Testis (tissue), 2 donors: ENCODE measurements at regions not wholly inside any gene's neighbourhood (a gene's known extent, or its start where the extent isn't known, plus 50 kb on each side); places are given as distances from the start of the nearest gene placed in this dataset.

Experiments
- DNase-seq: peaks from one replicate; pipeline ENCODE4 v3.0.0-alpha.2; 2019
- H3K27ac ChIP-seq, 2 donors: fragments of 200-600 bp; sonication (generic); one replicate each; pipeline ENCODE4 v1.5.1; 2019
- H3K27me3 ChIP-seq: fragments of 200-600 bp; sonication (generic); one replicate; pipeline ENCODE4 v1.5.1; 2019
- H3K36me3 ChIP-seq: fragments of 200-600 bp; sonication (generic); one replicate; pipeline ENCODE4 v1.5.1; 2017; ENCODE audit warnings: low read depth; ENCODE audit errors: missing control alignments
- H3K4me1 ChIP-seq: fragments of 200-600 bp; sonication (generic); one replicate; pipeline ENCODE4 v1.5.1; 2019
- H3K4me3 ChIP-seq, 2 donors: fragments of 200-600 bp; sonication (generic); one replicate each; pipeline ENCODE4 v1.5.1; 2017 to 2019
- H3K9me3 ChIP-seq: fragments of 200-600 bp; sonication (generic); one replicate; pipeline ENCODE4 v1.5.1; 2017
- CTCF ChIP-seq, 3 experiments: fragments of 450-650 bp in 2 of 3; fragments of 200-600 bp in 1 of 3; sonication (generic) in 1 of 3; IDR thresholded peaks; one replicate each; pipeline ENCODE4 v1.5.1; 2016 to 2019; ENCODE audit warnings: antibody characterized with exemption in 3 of 3, mild to moderate bottlenecking in 2 of 3, moderate library complexity in 1 of 3
- POLR2A ChIP-seq: fragments of 450-650 bp; IDR thresholded peaks from one replicate; pipeline ENCODE4 v1.6.1; 2017; ENCODE audit warnings: antibody characterized with exemption, mild to moderate bottlenecking, moderate library complexity
- WGBS, 2 donors: methylation state at CpG; one replicate each; pipeline ENCODE4 v1.1.5; 2018; 5-methylcytosine and 5-hydroxymethylcytosine counted together
- intact Hi-C: fragments of 100-400 bp; cut with DNase I; formaldehyde crosslinking; loops from one replicate; pipeline ENCODE4 v1.15.1; 2023; ENCODE audit warnings: low total_unique reads

GRCh38 chr1:8200317-8201115 is 117.4 kb upstream of the SLC45A1 start:
- H3K9me3 ChIP-seq, result no peaks in the 10 kb centered on the region
- peak overlapping the region in 1 of 2 donors; percentile 81 for H3K27ac ChIP-seq
- intact Hi-C loops, result no loop called here
- H3K4me3 ChIP-seq, result no peak overlapping the region
- H3K4me1 ChIP-seq, result peaks cover 15% of the 10 kb centered on the region
- 91 to 92% methylated on average over 15 to 18 of the region's 18 CpGs for WGBS, 2 donors
- no peak for TF ChIP-seq POLR2A
- TF ChIP-seq CTCF (IDR thresholded peaks at IDR 0.05), result no peak
- no peaks in the 10 kb centered on the region for H3K36me3 ChIP-seq
- H3K27me3 ChIP-seq, result no peaks in the 10 kb centered on the region
- DNase-seq, result no peak

- H3K4me1 ChIP-seq, result peaks cover 15% of the 10 kb centered on the region
- intact Hi-C loops, result no loop called here
- WGBS, 2 donors, result 94 to 96% methylated on average over 6 of the region's 6 CpGs
Measured at GRCh38 chr1:8198522-8198921, 119.4 kb upstream of the SLC45A1 start.

GRCh38 chr1:8197493-8198282 is 120.2 kb upstream of the SLC45A1 start:
- peaks cover 9% of the 10 kb centered on the region for H3K4me1 ChIP-seq
- no peaks in the 10 kb centered on the region for H3K9me3 ChIP-seq
- 45 to 51% methylated on average over 17 to 20 of the region's 20 CpGs for WGBS, 2 donors
- DNase-seq, result peak; percentile 48
- H3K4me3 ChIP-seq, result no peak overlapping the region
- intact Hi-C loops, result no loop called here
- no peak for TF ChIP-seq POLR2A
- TF ChIP-seq CTCF (IDR thresholded peaks at IDR 0.05), result no peak
- H3K27ac ChIP-seq, result no peak overlapping the region
- no peaks in the 10 kb centered on the region for H3K36me3 ChIP-seq
- no peaks in the 10 kb centered on the region for H3K27me3 ChIP-seq

More at GRCh38 chr1:8198522-8198921, 119.4 kb upstream of the SLC45A1 start:
- TF ChIP-seq POLR2A (no peak), CTCF (IDR thresholded peaks at IDR 0.05) (no peak)
- no peaks in the 10 kb centered on the region for H3K36me3 ChIP-seq
- no peak overlapping the region for H3K4me3 ChIP-seq
- no peak overlapping the region for H3K27ac ChIP-seq
- no peaks in the 10 kb centered on the region for H3K9me3 ChIP-seq
- H3K27me3 ChIP-seq, result no peaks in the 10 kb centered on the region
- no peak for DNase-seq

- H3K27ac ChIP-seq, result no peak overlapping the region
Measured at GRCh38 chr1:8194481-8195227, 123.3 kb upstream of the SLC45A1 start.

More at GRCh38 chr1:8194481-8195227, 123.3 kb upstream of the SLC45A1 start:
- 85 to 87% methylated on average over 14 of the region's 14 CpGs for WGBS, 2 donors
- no peak for DNase-seq
- Histone ChIP-seq H3K4me1 (no peaks in the 10 kb centered on the region), H3K27me3 (no peaks in the 10 kb centered on the region), H3K36me3 (no peaks in the 10 kb centered on the region), H3K9me3 (no peaks in the 10 kb centered on the region), H3K4me3 (no peak overlapping the region)
- intact Hi-C loops, result no loop called here
- TF ChIP-seq CTCF (IDR thresholded peaks at IDR 0.05) (no peak), POLR2A (no peak)
